ENCODE measurements at regions not wholly inside any gene's neighbourhood (a gene's known extent, or its start where the extent isn't known, plus 50 kb on each side); places are given as distances from the start of the nearest gene placed in this dataset.

- TF ChIP-seq, protein P1, sequence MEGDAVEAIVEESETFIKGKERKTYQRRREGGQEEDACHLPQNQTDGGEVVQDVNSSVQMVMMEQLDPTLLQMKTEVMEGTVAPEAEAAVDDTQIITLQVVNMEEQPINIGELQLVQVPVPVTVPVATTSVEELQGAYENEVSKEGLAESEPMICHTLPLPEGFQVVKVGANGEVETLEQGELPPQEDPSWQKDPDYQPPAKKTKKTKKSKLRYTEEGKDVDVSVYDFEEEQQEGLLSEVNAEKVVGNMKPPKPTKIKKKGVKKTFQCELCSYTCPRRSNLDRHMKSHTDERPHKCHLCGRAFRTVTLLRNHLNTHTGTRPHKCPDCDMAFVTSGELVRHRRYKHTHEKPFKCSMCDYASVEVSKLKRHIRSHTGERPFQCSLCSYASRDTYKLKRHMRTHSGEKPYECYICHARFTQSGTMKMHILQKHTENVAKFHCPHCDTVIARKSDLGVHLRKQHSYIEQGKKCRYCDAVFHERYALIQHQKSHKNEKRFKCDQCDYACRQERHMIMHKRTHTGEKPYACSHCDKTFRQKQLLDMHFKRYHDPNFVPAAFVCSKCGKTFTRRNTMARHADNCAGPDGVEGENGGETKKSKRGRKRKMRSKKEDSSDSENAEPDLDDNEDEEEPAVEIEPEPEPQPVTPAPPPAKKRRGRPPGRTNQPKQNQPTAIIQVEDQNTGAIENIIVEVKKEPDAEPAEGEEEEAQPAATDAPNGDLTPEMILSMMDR (IDR thresholded peaks at IDR 0.05; ENCODE audit: insufficient read depth, low read length): no peak
- no peak for TF ChIP-seq POLR2AphosphoS5 (IDR thresholded peaks at IDR 0.05; ENCODE audit: low read depth)
Measured at GRCh38 chr15:70478251-70478990, 284.9 kb downstream of the UACA start.
